DMS 273 (cell line): ENCODE measurements at regions not wholly inside any gene's neighbourhood (a gene's known extent, or its start where the extent isn't known, plus 50 kb on each side); places are given as distances from the start of the nearest gene placed in this dataset.
A peak's percentile ranks its signal among the peaks of the same experiment; 100 is the strongest.
"Not testable (repeated sequence)": the region's sequence is repeated elsewhere in the genome, so short reads cannot be mapped to it uniquely, and the experiment has no call there.

ENCODE experiments used
- DNase-seq: peaks from one replicate; lab custom pipeline; 2025; ENCODE audit not compliant: unreplicated experiment; lab: John Stamatoyannopoulos, UW

- DNase-seq, result not testable (repeated sequence)
Measured at GRCh38 chr6:148022279-148022678, 320.4 kb upstream of the SASH1 start.

GRCh38 chr6:148027201-148027600 lies 315.4 kb upstream of the SASH1 start:
- DNase-seq, result no peak

GRCh38 chr6:148035806-148036390 lies 306.7 kb upstream of the SASH1 start:
- no peak for DNase-seq

- DNase-seq, result no peak
Measured at GRCh38 chr6:148037496-148037895, 305.1 kb upstream of the SASH1 start.

GRCh38 chr6:148041546-148041945 lies 301.1 kb upstream of the SASH1 start:
- DNase-seq, result no peak

- DNase-seq, result no peak
Measured at GRCh38 chr6:148042536-148042935, 300.1 kb upstream of the SASH1 start.

GRCh38 chr6:148044261-148044751 lies 298.3 kb upstream of the SASH1 start:
- no peak for DNase-seq

GRCh38 chr6:148044921-148045320 lies 297.7 kb upstream of the SASH1 start:
- no peak for DNase-seq

- no peak for DNase-seq
Measured at GRCh38 chr6:148053209-148053608, 289.4 kb upstream of the SASH1 start.

- DNase-seq, result no peak
Measured at GRCh38 chr6:148053796-148054195, 288.8 kb upstream of the SASH1 start.

GRCh38 chr6:148054219-148054618 lies 288.4 kb upstream of the SASH1 start:
- DNase-seq, result no peak

GRCh38 chr6:148055419-148055818 lies 287.2 kb upstream of the SASH1 start:
- DNase-seq, result no peak

- DNase-seq, result no peak
Measured at GRCh38 chr6:148059869-148060268, 282.8 kb upstream of the SASH1 start.

- DNase-seq, result no peak
Measured at GRCh38 chr6:148064406-148065134, 278.1 kb upstream of the SASH1 start.

GRCh38 chr6:148068437-148069061 lies 274.1 kb upstream of the SASH1 start:
- peak; percentile 32 for DNase-seq

- no peak for DNase-seq
Measured at GRCh38 chr6:148069256-148069655, 273.4 kb upstream of the SASH1 start.

GRCh38 chr6:148074291-148074690 lies 268.3 kb upstream of the SASH1 start:
- peak; percentile 13 for DNase-seq

- DNase-seq, result no peak
Measured at GRCh38 chr6:148074738-148075137, 267.9 kb upstream of the SASH1 start.

- DNase-seq, result no peak
Measured at GRCh38 chr6:148075352-148075751, 267.3 kb upstream of the SASH1 start.

GRCh38 chr6:148076051-148076450 lies 266.6 kb upstream of the SASH1 start:
- no peak for DNase-seq

- no peak for DNase-seq
Measured at GRCh38 chr6:148080315-148080714, 262.3 kb upstream of the SASH1 start.

GRCh38 chr6:148081076-148081475 lies 261.6 kb upstream of the SASH1 start:
- no peak for DNase-seq
